Stomach (tissue), 4 donors: ENCODE measurements at regions not wholly inside any gene's neighbourhood (a gene's known extent, or its start where the extent isn't known, plus 50 kb on each side); places are given as distances from the start of the nearest gene placed in this dataset.

Experiments
- EP300 ChIP-seq: sonication (generic); formaldehyde crosslinking; IDR thresholded peaks from one replicate; pipeline ENCODE4 v1.6.1; 2017; ENCODE audit warnings: antibody characterized with exemption
- POLR2A ChIP-seq, 4 donors: fragments of 450-650 bp; IDR thresholded peaks; one replicate each; pipeline ENCODE4 v1.6.1; 2016; ENCODE audit warnings: antibody characterized with exemption in 4 of 4, control low read depth in 2 of 4, mild to moderate bottlenecking in 1 of 4, moderate library complexity in 1 of 4
- POLR2AphosphoS5 ChIP-seq, 3 donors: sonication (generic); formaldehyde crosslinking; IDR thresholded peaks; one replicate each; pipeline ENCODE4 v1.6.1; 2016; ENCODE audit warnings: antibody characterized with exemption in 3 of 3
- TF ChIP-seq, protein P1 (sequence below), 7 experiments: fragments of 450-650 bp in 4 of 7; fragments of 200-600 bp in 3 of 7; sonication (generic) in 3 of 7; IDR thresholded peaks; one replicate each; pipeline ENCODE4 v1.5.1; 2016 to 2019; ENCODE audit warnings: antibody characterized with exemption in 7 of 7, control low read depth in 2 of 7, mild to moderate bottlenecking in 1 of 7

DNA sequence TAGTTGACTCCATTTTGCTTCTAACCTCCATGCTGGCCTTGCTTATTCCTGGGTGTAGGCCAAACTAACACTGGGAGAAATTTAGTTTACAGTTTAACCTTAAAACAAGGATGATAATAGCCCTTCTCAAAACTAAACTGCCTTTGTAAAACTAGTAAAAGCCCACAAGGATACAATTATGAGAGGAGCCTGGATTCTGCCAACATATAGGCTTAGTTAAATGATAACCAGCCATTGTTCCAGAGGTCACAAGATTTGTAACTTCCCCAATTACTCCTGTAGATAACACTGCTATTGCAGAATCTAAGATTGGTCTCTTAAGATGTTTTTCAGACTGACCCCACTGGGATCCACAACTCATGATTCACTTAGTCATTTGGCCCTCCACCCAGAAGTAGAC, 2300.3 kb upstream of the C9orf72 start:
- TF ChIP-seq, protein P1, sequence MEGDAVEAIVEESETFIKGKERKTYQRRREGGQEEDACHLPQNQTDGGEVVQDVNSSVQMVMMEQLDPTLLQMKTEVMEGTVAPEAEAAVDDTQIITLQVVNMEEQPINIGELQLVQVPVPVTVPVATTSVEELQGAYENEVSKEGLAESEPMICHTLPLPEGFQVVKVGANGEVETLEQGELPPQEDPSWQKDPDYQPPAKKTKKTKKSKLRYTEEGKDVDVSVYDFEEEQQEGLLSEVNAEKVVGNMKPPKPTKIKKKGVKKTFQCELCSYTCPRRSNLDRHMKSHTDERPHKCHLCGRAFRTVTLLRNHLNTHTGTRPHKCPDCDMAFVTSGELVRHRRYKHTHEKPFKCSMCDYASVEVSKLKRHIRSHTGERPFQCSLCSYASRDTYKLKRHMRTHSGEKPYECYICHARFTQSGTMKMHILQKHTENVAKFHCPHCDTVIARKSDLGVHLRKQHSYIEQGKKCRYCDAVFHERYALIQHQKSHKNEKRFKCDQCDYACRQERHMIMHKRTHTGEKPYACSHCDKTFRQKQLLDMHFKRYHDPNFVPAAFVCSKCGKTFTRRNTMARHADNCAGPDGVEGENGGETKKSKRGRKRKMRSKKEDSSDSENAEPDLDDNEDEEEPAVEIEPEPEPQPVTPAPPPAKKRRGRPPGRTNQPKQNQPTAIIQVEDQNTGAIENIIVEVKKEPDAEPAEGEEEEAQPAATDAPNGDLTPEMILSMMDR (IDR thresholded peaks at IDR 0.05): no peak
- TF ChIP-seq POLR2AphosphoS5 (IDR thresholded peaks at IDR 0.05): no peak
- no peak for TF ChIP-seq EP300
- no peak for TF ChIP-seq POLR2A (IDR thresholded peaks at IDR 0.05)
